Upper lobe of right lung (tissue), 1 donor: ENCODE measurements at regions not wholly inside any gene's neighbourhood (a gene's known extent, or its start where the extent isn't known, plus 50 kb on each side); places are given as distances from the start of the nearest gene placed in this dataset.

Source experiments
- ATAC-seq: fragments of 200-7000 bp; cut with Tn5 transposase; one replicate; pipeline ENCODE4 v1.9.1; 2020; ENCODE audit warnings: mild to moderate bottlenecking, moderate library complexity
- DNase-seq: peaks from one replicate; pipeline ENCODE4 v3.0.0-alpha.2; 2020
- H3K27ac ChIP-seq: fragments of 200-600 bp; one replicate; pipeline ENCODE4 v1.8.0; 2022
- H3K27me3 ChIP-seq: fragments of 200-600 bp; one replicate; pipeline ENCODE4 v1.8.0; 2022; ENCODE audit warnings: mild to moderate bottlenecking
- H3K36me3 ChIP-seq: fragments of 200-600 bp; one replicate; pipeline ENCODE4 v1.8.0; 2022
- H3K4me1 ChIP-seq: fragments of 200-600 bp; one replicate; pipeline ENCODE4 v1.8.0; 2022
- H3K4me3 ChIP-seq: fragments of 200-600 bp; one replicate; pipeline ENCODE4 v1.8.0; 2022; ENCODE audit warnings: mild to moderate bottlenecking
- H3K9me3 ChIP-seq: fragments of 200-600 bp; one replicate; pipeline ENCODE4 v1.8.0; 2022
- intact Hi-C: fragments of 100-400 bp; cut with DNase I; formaldehyde crosslinking; loops from one replicate; pipeline ENCODE4 v1.11.0; 2022
- TF ChIP-seq, protein P1 (sequence below): fragments of 200-600 bp; IDR thresholded peaks from one replicate; pipeline ENCODE4 v1.8.0; 2022; ENCODE audit warnings: antibody characterized with exemption
- donor health status: DM: no; HTN: yes; CAD: no; lungs with severe emphysema.

DNA sequence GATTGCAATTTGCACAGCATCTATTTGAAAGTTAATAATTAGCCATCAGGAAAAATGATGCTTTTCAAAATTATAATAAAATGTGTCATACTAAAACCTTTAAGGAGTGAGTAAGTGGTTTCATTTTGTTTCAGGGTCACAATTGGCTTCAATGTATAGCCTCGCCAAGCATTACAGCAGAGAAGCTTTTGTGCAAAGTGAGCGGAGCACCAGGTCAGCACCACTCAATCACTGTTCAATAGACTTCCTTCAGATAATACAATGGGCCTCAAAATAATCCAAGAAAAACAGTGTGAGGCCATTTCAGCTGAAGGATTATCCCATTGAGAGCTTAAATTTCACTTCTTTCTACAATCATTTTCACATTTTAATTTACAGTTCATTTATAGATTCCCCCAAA, 409.2 kb upstream of the SLIT2 start:
- H3K9me3 ChIP-seq = no peaks in the 10 kb centered on the region
- no peak overlapping the region for H3K4me3 ChIP-seq
- intact Hi-C loops = no loop called here
- TF ChIP-seq, protein P1, sequence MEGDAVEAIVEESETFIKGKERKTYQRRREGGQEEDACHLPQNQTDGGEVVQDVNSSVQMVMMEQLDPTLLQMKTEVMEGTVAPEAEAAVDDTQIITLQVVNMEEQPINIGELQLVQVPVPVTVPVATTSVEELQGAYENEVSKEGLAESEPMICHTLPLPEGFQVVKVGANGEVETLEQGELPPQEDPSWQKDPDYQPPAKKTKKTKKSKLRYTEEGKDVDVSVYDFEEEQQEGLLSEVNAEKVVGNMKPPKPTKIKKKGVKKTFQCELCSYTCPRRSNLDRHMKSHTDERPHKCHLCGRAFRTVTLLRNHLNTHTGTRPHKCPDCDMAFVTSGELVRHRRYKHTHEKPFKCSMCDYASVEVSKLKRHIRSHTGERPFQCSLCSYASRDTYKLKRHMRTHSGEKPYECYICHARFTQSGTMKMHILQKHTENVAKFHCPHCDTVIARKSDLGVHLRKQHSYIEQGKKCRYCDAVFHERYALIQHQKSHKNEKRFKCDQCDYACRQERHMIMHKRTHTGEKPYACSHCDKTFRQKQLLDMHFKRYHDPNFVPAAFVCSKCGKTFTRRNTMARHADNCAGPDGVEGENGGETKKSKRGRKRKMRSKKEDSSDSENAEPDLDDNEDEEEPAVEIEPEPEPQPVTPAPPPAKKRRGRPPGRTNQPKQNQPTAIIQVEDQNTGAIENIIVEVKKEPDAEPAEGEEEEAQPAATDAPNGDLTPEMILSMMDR = no peak
- H3K27ac ChIP-seq = no peak overlapping the region
- H3K36me3 ChIP-seq = no peaks in the 10 kb centered on the region
- no peaks in the 10 kb centered on the region for H3K4me1 ChIP-seq
- H3K27me3 ChIP-seq = no peaks in the 10 kb centered on the region
- no peak for DNase-seq
- ATAC-seq = no peak

DNA sequence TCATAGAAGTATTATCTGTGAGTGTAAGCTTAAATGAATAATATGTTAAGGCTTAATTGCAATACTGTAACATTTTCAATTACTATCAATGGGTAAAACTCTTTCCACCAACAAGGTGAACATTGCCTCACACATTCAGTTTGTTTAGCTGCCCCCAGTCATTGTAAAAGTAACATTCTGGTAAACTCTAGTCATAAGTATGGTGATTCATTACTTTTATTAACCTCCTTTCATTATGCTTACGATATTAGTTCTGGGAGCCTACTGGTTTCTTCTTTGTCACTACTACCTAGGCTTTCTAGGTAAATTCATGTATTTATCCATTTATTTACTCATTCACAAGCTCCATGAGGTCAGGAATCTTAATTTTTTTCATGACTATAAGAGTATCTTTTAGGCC, 412.8 kb upstream of the SLIT2 start:
- TF ChIP-seq, protein P1 = no peak
- intact Hi-C loops = no loop called here
- Histone ChIP-seq H3K27ac (no peak overlapping the region), H3K9me3 (no peaks in the 10 kb centered on the region), H3K4me3 (no peak overlapping the region), H3K27me3 (no peaks in the 10 kb centered on the region), H3K4me1 (no peaks in the 10 kb centered on the region), H3K36me3 (no peaks in the 10 kb centered on the region)
- DNase-seq (no peak), ATAC-seq (no peak)

DNA sequence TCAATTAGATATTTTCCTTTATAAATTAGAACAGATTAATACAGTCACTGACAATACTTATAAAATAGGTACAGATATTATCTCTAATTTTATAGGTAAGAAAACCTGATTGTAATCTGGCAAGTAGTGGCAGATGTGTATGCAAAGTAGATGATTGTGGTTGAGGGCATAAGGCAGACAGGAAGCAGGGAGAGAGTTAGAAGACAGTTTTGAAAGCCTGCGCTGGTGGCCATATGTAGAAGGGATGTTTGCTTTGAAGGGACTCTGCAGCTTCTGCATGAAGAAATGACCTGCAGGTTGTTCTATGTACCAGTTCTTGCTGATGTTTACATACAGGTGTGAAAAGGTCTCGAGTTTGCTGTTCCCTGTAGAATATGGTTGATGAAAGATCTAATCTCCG, 416.3 kb upstream of the SLIT2 start:
- ATAC-seq (no peak), DNase-seq (no peak)
- no peaks in the 10 kb centered on the region for H3K9me3 ChIP-seq
- no peak overlapping the region for H3K27ac ChIP-seq
- no peaks in the 10 kb centered on the region for H3K36me3 ChIP-seq
- no peak overlapping the region for H3K4me3 ChIP-seq
- intact Hi-C loops = no loop called here
- no peaks in the 10 kb centered on the region for H3K27me3 ChIP-seq
- TF ChIP-seq, protein P1 = no peak
- no peaks in the 10 kb centered on the region for H3K4me1 ChIP-seq

DNA sequence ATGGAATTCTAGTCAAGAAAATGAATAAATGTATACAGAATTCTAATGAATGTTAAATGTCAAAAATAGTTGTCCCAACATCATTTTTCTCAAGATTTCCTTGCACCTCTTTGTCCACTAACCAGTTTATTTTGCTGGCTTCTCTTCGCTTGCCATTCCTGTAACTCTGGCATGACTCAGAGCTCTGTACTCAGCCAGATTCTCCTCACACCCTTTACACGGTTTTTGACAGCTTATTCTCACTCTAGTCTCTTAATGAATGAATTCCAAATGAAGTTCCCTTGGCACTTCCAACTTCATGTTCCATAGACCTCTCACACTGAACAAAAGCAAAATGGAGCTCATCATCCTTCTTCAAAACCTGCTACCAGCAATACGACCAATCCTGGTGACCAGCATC, 419.3 kb upstream of the SLIT2 start:
- TF ChIP-seq, protein P1 = no peak
- no peak overlapping the region for H3K4me3 ChIP-seq
- no peak for ATAC-seq
- no peaks in the 10 kb centered on the region for H3K9me3 ChIP-seq
- no peaks in the 10 kb centered on the region for H3K4me1 ChIP-seq
- H3K27me3 ChIP-seq = no peaks in the 10 kb centered on the region
- DNase-seq = no peak
- intact Hi-C loops = no loop called here
- no peaks in the 10 kb centered on the region for H3K36me3 ChIP-seq
- no peak overlapping the region for H3K27ac ChIP-seq

DNA sequence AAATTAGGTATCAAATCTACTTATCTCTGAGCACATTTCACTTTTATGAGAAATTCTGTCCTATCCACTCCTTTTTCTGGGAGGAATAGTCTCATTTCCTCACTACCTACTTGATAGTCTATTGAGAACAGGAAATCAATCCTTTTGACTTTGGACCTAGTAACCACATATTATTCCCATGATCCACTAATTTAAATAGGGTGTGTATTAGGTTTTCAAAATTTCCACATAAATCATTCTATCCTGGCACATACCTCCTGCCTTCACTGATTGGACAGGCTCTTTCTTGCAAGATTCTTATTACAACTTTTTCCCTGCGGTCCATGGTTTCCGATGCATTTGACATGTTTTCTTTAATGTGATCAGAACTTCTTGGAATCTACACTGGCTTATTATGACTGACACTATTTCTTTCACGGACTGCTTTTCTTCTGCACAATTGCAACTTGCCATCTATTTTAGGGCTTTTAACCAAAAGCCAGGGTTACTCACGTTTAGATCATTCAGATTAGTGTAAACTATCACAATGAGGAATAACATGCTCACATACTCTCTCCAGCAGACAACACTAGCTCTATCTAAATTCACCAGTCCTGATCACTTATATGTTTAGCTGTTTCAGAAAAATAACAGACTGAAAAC, 419.9 kb upstream of the SLIT2 start:
- Histone ChIP-seq H3K27me3 (no peaks in the 10 kb centered on the region), H3K4me3 (no peak overlapping the region), H3K9me3 (no peaks in the 10 kb centered on the region), H3K27ac (no peak overlapping the region), H3K4me1 (no peaks in the 10 kb centered on the region), H3K36me3 (no peaks in the 10 kb centered on the region)
- intact Hi-C loops = no loop called here
- no peak for ATAC-seq
- no peak for DNase-seq
- TF ChIP-seq, protein P1 = no peak

DNA sequence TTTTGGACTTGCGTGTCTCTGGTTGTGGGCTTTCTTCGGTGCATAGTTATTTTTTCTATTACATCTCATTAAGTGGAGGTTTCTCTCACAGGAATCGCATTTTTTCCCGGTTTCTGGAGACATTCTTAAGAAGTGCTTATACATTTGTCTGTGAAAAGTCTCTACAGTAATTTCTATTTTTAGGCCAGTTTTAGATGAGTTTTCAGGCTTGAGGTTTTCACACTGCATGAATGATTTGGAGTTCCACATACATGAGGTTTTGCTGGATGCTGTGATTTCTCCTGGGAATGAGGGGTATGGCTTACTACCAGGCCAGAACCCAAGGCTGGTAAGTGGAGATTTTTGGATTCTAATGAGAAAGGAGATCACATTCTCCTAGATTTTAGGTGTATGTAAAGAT, 422.6 kb upstream of the SLIT2 start:
- H3K27ac ChIP-seq = no peak overlapping the region
- intact Hi-C loops = no loop called here
- H3K4me3 ChIP-seq = no peak overlapping the region
- TF ChIP-seq, protein P1 = no peak
- DNase-seq = no peak
- ATAC-seq = no peak
- no peaks in the 10 kb centered on the region for H3K27me3 ChIP-seq
- no peaks in the 10 kb centered on the region for H3K9me3 ChIP-seq
- no peaks in the 10 kb centered on the region for H3K4me1 ChIP-seq
- no peaks in the 10 kb centered on the region for H3K36me3 ChIP-seq
